BJ (cell line): ENCODE measurements at regions not wholly inside any gene's neighbourhood (a gene's known extent, or its start where the extent isn't known, plus 50 kb on each side); places are given as distances from the start of the nearest gene placed in this dataset.

ENCODE experiments used
- CTCF ChIA-PET: fragments of 350-600 bp; formaldehyde crosslinking; extraction: SDS; loops from one replicate; lab custom pipeline; 2021; ENCODE audit warnings: antibody characterized with exemption, inconsistent platforms; lab: Yijun Ruan, JAX
- POLR2A ChIA-PET: fragments of 300-600 bp; sonication (Branson Sonifier 250); formaldehyde crosslinking; extraction: SDS; loops from one replicate; lab custom pipeline; 2021; ENCODE audit warnings: antibody characterized with exemption; lab: Charles Lee
- DNase-seq: peaks from one replicate; pipeline ENCODE4 v3.0.0-alpha.2; 2011; ENCODE audit warnings: low read depth
- H3K27me3 ChIP-seq: 2 replicates; pipeline ENCODE4 v1.6.0; 2011; ENCODE audit warnings: low read length; ENCODE audit not compliant: control insufficient read depth, insufficient read depth
- H3K36me3 ChIP-seq: 2 replicates; pipeline ENCODE4 v1.5.1; 2011; ENCODE audit warnings: low read length; ENCODE audit not compliant: control insufficient read depth, insufficient read depth
- H3K4me3 ChIP-seq: 2 replicates; pipeline ENCODE4 v1.5.1; 2011; ENCODE audit warnings: low read depth, mild to moderate bottlenecking, control low read depth, low read length
- TF ChIP-seq, protein P1 (sequence below): IDR thresholded peaks from 2 replicates; pipeline ENCODE4 v1.5.1; 2011; ENCODE audit warnings: low read depth, mild to moderate bottlenecking, control low read depth, inconsistent platforms, low read length, moderate library complexity; ENCODE audit not compliant: insufficient read depth

DNA sequence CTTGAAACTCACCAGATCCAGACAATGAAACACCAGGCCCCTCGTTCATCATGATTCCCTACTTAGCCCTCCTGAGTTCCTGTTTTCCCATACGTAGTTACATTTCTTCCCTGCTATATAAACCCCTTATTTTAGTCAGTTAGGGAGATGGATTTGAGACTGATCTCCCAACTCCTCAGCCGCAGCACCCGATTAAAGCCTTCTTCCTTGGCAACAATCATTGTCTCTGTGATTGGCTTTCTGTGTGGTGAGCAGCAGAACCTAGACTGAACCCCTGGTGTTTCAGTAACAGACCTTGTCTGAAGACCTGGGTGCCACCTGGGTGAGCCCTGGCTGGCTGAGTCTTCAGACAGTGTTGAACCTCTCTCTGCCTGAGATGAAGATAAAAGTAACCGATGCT, 118.0 kb downstream of the OAT start:
- H3K36me3 ChIP-seq = no peaks in the 10 kb centered on the region
- DNase-seq = no peak
- H3K27me3 ChIP-seq = no peaks in the 10 kb centered on the region
- CTCF ChIA-PET = interaction anchor here (1.1 to 1.7 kb wide), 2 partner anchors 43 to 88 kb away, joined by 3 to 11 read pairs; no protein-coding TSS in a partner anchor
- H3K4me3 ChIP-seq = no peak overlapping the region
- POLR2A ChIA-PET = no interaction called here
- TF ChIP-seq, protein P1, sequence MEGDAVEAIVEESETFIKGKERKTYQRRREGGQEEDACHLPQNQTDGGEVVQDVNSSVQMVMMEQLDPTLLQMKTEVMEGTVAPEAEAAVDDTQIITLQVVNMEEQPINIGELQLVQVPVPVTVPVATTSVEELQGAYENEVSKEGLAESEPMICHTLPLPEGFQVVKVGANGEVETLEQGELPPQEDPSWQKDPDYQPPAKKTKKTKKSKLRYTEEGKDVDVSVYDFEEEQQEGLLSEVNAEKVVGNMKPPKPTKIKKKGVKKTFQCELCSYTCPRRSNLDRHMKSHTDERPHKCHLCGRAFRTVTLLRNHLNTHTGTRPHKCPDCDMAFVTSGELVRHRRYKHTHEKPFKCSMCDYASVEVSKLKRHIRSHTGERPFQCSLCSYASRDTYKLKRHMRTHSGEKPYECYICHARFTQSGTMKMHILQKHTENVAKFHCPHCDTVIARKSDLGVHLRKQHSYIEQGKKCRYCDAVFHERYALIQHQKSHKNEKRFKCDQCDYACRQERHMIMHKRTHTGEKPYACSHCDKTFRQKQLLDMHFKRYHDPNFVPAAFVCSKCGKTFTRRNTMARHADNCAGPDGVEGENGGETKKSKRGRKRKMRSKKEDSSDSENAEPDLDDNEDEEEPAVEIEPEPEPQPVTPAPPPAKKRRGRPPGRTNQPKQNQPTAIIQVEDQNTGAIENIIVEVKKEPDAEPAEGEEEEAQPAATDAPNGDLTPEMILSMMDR = no peak

DNA sequence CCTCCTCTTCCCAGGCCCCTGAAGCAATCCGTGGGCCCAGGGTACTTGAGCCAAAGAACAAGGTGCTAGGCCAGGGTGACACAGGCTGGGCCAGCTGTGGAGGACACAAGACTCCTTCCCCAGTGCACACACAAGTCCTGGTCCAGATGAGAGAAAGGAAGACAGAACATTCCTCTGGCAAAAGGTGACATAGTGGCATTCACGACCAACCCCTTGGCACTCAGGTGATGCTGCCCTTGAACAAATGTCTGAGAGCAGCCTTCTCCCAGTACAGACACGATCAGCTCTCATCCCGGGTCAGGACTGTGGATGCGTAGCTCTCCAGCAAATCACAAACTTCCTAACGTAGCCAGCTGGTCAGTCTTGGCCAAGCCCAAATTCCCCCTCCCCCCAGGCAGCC, 118.5 kb downstream of the OAT start:
- no peaks in the 10 kb centered on the region for H3K36me3 ChIP-seq
- H3K27me3 ChIP-seq = no peaks in the 10 kb centered on the region
- no peak overlapping the region for H3K4me3 ChIP-seq
- TF ChIP-seq, protein P1 = no peak
- no peak for DNase-seq
- CTCF ChIA-PET = no interaction called here
- POLR2A ChIA-PET = no interaction called here

GRCh38 chr10:124299696-124300095, 119.0 kb downstream of the OAT start:
- Histone ChIP-seq H3K27me3 (no peaks in the 10 kb centered on the region), H3K36me3 (no peaks in the 10 kb centered on the region), H3K4me3 (no peak overlapping the region)
- DNase-seq = no peak
- ChIA-PET POLR2A (no interaction called here), CTCF (no interaction called here)
- TF ChIP-seq, protein P1 = no peak

DNA sequence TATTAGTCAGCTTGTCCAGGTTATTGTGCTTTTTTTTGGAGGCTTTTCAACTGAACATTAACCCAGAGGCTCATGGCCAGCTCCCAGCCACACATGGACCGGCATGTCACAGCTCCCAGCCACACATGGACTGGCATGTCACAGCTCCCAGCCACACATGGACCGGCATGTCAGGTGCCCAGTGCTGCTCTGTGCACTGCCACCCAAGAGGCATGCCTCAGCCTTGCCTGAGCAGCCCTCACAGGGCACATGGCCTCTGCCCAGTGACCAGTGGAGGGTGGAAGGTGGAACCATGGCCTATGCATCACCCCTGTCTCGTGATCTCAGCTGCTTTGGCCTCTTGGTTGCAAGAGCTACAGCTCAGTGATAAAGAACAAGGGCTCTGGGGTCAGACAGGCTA, 119.8 kb downstream of the OAT start:
- POLR2A ChIA-PET = no interaction called here
- Histone ChIP-seq H3K36me3 (no peaks in the 10 kb centered on the region), H3K27me3 (no peaks in the 10 kb centered on the region), H3K4me3 (no peak overlapping the region)
- CTCF ChIA-PET = interaction anchor here (4.5 kb wide), 1 partner anchor 91 kb away, joined by 38 read pairs; no protein-coding TSS in a partner anchor
- DNase-seq = no peak
- TF ChIP-seq, protein P1 = no peak

- H3K36me3 ChIP-seq = no peaks in the 10 kb centered on the region
- DNase-seq = no peak
- ChIA-PET POLR2A (no interaction called here), CTCF (interaction anchor here (0.8 to 4.5 kb wide), 8 partner anchors 87 to 303 kb away, joined by 3 to 38 read pairs (median 6); no protein-coding TSS in a partner anchor)
- TF ChIP-seq, protein P1 = no peak
- H3K4me3 ChIP-seq = no peak overlapping the region
- H3K27me3 ChIP-seq = no peaks in the 10 kb centered on the region
Observed at GRCh38 chr10:124296813-124297788, 121.6 kb downstream of the OAT start.
